ENCODE measurements at regions not wholly inside any gene's neighbourhood (a gene's known extent, or its start where the extent isn't known, plus 50 kb on each side); places are given as distances from the start of the nearest gene placed in this dataset.

DNA sequence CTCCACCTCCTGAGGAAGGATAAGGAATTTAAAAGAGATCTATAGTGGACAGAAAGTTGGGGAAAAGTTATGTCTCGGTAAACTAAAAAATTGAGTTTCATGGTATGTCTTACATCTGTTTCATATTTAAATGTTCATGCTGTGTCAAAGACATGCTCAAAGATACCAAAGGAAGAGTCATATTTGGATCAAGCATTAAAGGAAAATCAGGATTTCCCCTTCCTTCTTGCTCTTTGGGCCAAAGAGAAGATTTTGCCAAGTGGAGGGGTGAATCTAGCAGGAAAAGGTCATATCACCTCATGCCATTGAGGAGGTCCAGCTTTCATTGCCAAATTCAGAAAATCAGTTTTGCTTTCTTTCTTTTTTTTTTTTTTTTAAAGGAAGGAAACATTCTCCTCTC is 192.4 kb downstream of the OGFRL1 start:
- Histone ChIP-seq H4K8ac (replicated peaks; ENCODE audit: insufficient read length, low read depth, low read length) (no peak overlapping the region), H2BK12ac (ENCODE audit: insufficient read length, low read depth, low read length) (no peak overlapping the region), H3K9me3 (ENCODE audit: control insufficient read depth, low read depth, low read length) (no peaks in the 10 kb centered on the region), H3K23me2 (ENCODE audit: insufficient read length, low read depth, low read length, poor library complexity, severe bottlenecking) (no peaks in the 10 kb centered on the region), H2BK5ac (ENCODE audit: insufficient read length, low read length) (no peak overlapping the region), H3K27me3 (ENCODE audit: insufficient read depth, low read length) (no peaks in the 10 kb centered on the region), H4K20me1 (ENCODE audit: control insufficient read depth, insufficient read depth, insufficient read length) (no peaks in the 10 kb centered on the region), H2BK15ac (ENCODE audit: low read depth, low read length) (no peak overlapping the region), H2AFZ (ENCODE audit: low read length) (no peak overlapping the region), H3K4me1 (ENCODE audit: insufficient read depth, low read length) (no peaks in the 10 kb centered on the region; the same call in 1 of the 2 replicates), H4K5ac (ENCODE audit: insufficient read length, low read depth, low read length) (no peak overlapping the region), H3K14ac (ENCODE audit: insufficient read depth, low read length) (no peak overlapping the region), H3T11ph (ENCODE audit: low read length) (no peak overlapping the region), H3K4me2 (ENCODE audit: insufficient read depth, insufficient read length, low read length) (no peak overlapping the region), H3K23ac (ENCODE audit: insufficient read length, low read depth, low read length) (no peak overlapping the region), H3K79me2 (ENCODE audit: insufficient read depth, low read length) (no peaks in the 10 kb centered on the region), H3K18ac (ENCODE audit: insufficient read length, low read depth, low read length) (no peak overlapping the region), H3K56ac (ENCODE audit: insufficient read length, low read depth, low read length) (no peak overlapping the region), H2BK120ac (ENCODE audit: low read depth, low read length, poor library complexity, severe bottlenecking) (no peak overlapping the region), H2BK20ac (ENCODE audit: low read depth, low read length, poor library complexity, severe bottlenecking) (no peak overlapping the region), H2AK5ac (ENCODE audit: insufficient read length, low read length) (no peak overlapping the region), H3K4ac (ENCODE audit: low read depth, low read length) (no peak overlapping the region), H4K91ac (ENCODE audit: insufficient read length, low read depth, low read length) (no peak overlapping the region), H3K79me1 (ENCODE audit: insufficient read depth, low read depth, low read length, poor library complexity, severe bottlenecking) (no peaks in the 10 kb centered on the region), H3K9ac (ENCODE audit: extremely low read depth, insufficient read length, low read length) (no peak overlapping the region), H3K27ac (ENCODE audit: insufficient read length, low read depth, low read length) (no peak overlapping the region)
- TF ChIP-seq, protein P1, sequence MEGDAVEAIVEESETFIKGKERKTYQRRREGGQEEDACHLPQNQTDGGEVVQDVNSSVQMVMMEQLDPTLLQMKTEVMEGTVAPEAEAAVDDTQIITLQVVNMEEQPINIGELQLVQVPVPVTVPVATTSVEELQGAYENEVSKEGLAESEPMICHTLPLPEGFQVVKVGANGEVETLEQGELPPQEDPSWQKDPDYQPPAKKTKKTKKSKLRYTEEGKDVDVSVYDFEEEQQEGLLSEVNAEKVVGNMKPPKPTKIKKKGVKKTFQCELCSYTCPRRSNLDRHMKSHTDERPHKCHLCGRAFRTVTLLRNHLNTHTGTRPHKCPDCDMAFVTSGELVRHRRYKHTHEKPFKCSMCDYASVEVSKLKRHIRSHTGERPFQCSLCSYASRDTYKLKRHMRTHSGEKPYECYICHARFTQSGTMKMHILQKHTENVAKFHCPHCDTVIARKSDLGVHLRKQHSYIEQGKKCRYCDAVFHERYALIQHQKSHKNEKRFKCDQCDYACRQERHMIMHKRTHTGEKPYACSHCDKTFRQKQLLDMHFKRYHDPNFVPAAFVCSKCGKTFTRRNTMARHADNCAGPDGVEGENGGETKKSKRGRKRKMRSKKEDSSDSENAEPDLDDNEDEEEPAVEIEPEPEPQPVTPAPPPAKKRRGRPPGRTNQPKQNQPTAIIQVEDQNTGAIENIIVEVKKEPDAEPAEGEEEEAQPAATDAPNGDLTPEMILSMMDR (conservative IDR thresholded peaks at IDR 0.05): no peak
- Mint-ChIP-seq H3K4me1 (peaks cover 10 to 17% of the 10 kb centered on the region in 2 experiments), H3K36me3 (ENCODE audit: insufficient read depth in 1 of 3, low read depth in 3 of 3) (no peaks in the 10 kb centered on the region), H3K27ac (no peak overlapping the region), H3K27me3 (ENCODE audit: low read depth) (no peaks in the 10 kb centered on the region), H3K9me3 (no peaks in the 10 kb centered on the region), H3K4me3 (no peak overlapping the region)
- DNase-seq: no peak
- no CpG with 5 or more reads among the region's 1 CpG for whole genome bisulfite sequencing (ENCODE audit: extremely low coverage, insufficient read length, low lambda C conversion rate)
